ENCODE measurements at regions not wholly inside any gene's neighbourhood (a gene's known extent, or its start where the extent isn't known, plus 50 kb on each side); places are given as distances from the start of the nearest gene placed in this dataset.

- no peak overlapping the region for H3K4me3 ChIP-seq (ENCODE audit: low read depth, low read length)
- DNase-seq (ENCODE audit: low read depth) = no peak
- no peak for TF ChIP-seq CTCF (IDR thresholded peaks at IDR 0.05; ENCODE audit: control insufficient read depth, extremely low read depth, insufficient read depth)
Measured at GRCh38 chr3:18660059-18660458, 234.9 kb upstream of the SATB1 start.

GRCh38 chr3:18657858-18658820 lies 233.0 kb upstream of the SATB1 start:
- H3K4me3 ChIP-seq (ENCODE audit: low read depth, low read length) = no peak overlapping the region
- no peak for DNase-seq (ENCODE audit: low read depth)
- TF ChIP-seq CTCF (IDR thresholded peaks at IDR 0.05; ENCODE audit: control insufficient read depth, extremely low read depth, insufficient read depth) = no peak

GRCh38 chr3:18656866-18657265 lies 231.7 kb upstream of the SATB1 start:
- H3K4me3 ChIP-seq (ENCODE audit: low read depth, low read length) = no peak overlapping the region
- TF ChIP-seq CTCF (IDR thresholded peaks at IDR 0.05; ENCODE audit: control insufficient read depth, extremely low read depth, insufficient read depth) = no peak
- no peak for DNase-seq (ENCODE audit: low read depth)

GRCh38 chr3:18656410-18656809 lies 231.3 kb upstream of the SATB1 start:
- no peak for DNase-seq (ENCODE audit: low read depth)
- no peak for TF ChIP-seq CTCF (IDR thresholded peaks at IDR 0.05; ENCODE audit: control insufficient read depth, extremely low read depth, insufficient read depth)
- no peak overlapping the region for H3K4me3 ChIP-seq (ENCODE audit: low read depth, low read length)

GRCh38 chr3:18655827-18656226 lies 230.7 kb upstream of the SATB1 start:
- no peak for TF ChIP-seq CTCF (IDR thresholded peaks at IDR 0.05; ENCODE audit: control insufficient read depth, extremely low read depth, insufficient read depth)
- no peak for DNase-seq (ENCODE audit: low read depth)
- H3K4me3 ChIP-seq (ENCODE audit: low read depth, low read length) = no peak overlapping the region

GRCh38 chr3:18652781-18653180 lies 227.6 kb upstream of the SATB1 start:
- DNase-seq (ENCODE audit: low read depth) = no peak
- no peak overlapping the region for H3K4me3 ChIP-seq (ENCODE audit: low read depth, low read length)
- TF ChIP-seq CTCF (IDR thresholded peaks at IDR 0.05; ENCODE audit: control insufficient read depth, extremely low read depth, insufficient read depth) = no peak

Measured in LNCaP clone FGC (cell line).